Loucy (cell line): ENCODE measurements at regions not wholly inside any gene's neighbourhood (a gene's known extent, or its start where the extent isn't known, plus 50 kb on each side); places are given as distances from the start of the nearest gene placed in this dataset.

Experiments used
- H2AFZ ChIP-seq: fragments of 200-600 bp; sonication (generic); 2 replicates; pipeline ENCODE4 v1.6.0; 2016; ENCODE audit warnings: antibody characterized with exemption, mild to moderate bottlenecking, low read length, moderate library complexity
- H3F3A ChIP-seq: fragments of 200-600 bp; 2 replicates; pipeline ENCODE4 v1.6.0; 2016; ENCODE audit warnings: antibody characterized with exemption, low read depth, mild to moderate bottlenecking
- H3K27me3 ChIP-seq: fragments of 200-600 bp; sonication (generic); 2 replicates; pipeline ENCODE4 v1.6.1; 2014; ENCODE audit warnings: low read length, mild to moderate bottlenecking; ENCODE audit not compliant: insufficient read depth, poor library complexity, severe bottlenecking
- H3K36me3 ChIP-seq: fragments of 200-600 bp; sonication (generic); 2 replicates; pipeline ENCODE4 v1.6.1; 2016; ENCODE audit warnings: low read length; ENCODE audit not compliant: insufficient read depth
- H3K4me1 ChIP-seq: fragments of 200-600 bp; sonication (generic); 2 replicates; pipeline ENCODE4 v1.5.1; 2014; ENCODE audit warnings: low read length, mild to moderate bottlenecking; ENCODE audit not compliant: insufficient read depth, poor library complexity, severe bottlenecking
- H3K4me2 ChIP-seq: fragments of 200-600 bp; sonication (generic); 2 replicates; pipeline ENCODE4 v1.6.0; 2014; ENCODE audit warnings: antibody characterized with exemption, low read length, low read depth, mild to moderate bottlenecking; ENCODE audit not compliant: poor library complexity, severe bottlenecking
- H3K4me3 ChIP-seq: fragments of 200-600 bp; sonication (generic); 2 replicates; pipeline ENCODE4 v1.5.1; 2014; ENCODE audit warnings: low read length, mild to moderate bottlenecking, mixed read lengths; ENCODE audit not compliant: poor library complexity, severe bottlenecking
- H3K79me2 ChIP-seq: fragments of 200-600 bp; sonication (generic); 2 replicates; pipeline ENCODE4 v1.6.1; 2014; ENCODE audit warnings: low read length; ENCODE audit not compliant: insufficient read depth
- H3K9ac ChIP-seq: fragments of 200-600 bp; sonication (generic); 2 replicates; pipeline ENCODE4 v1.6.0; 2014; ENCODE audit warnings: mild to moderate bottlenecking, low read depth, low read length, moderate library complexity; ENCODE audit not compliant: poor library complexity, severe bottlenecking
- H3K9me2 ChIP-seq: fragments of 200-600 bp; sonication (generic); replicated peaks from 2 replicates; pipeline ENCODE4 v1.6.1; 2016; ENCODE audit warnings: low read depth, low read length, mixed read lengths
- H3K9me3 ChIP-seq: fragments of 200-600 bp; sonication (generic); 2 replicates; pipeline ENCODE4 v1.6.1; 2014; ENCODE audit warnings: mild to moderate bottlenecking, antibody characterized with exemption, low read length, low read depth; ENCODE audit not compliant: insufficient read depth
- H4K20me1 ChIP-seq: fragments of 200-600 bp; sonication (generic); 2 replicates; pipeline ENCODE4 v1.6.0; 2014; ENCODE audit warnings: antibody characterized with exemption, low read length, mild to moderate bottlenecking; ENCODE audit not compliant: insufficient read depth, poor library complexity, severe bottlenecking
- EZH2phosphoT487 ChIP-seq: fragments of 200-600 bp; IDR thresholded peaks from 2 replicates; pipeline ENCODE4 v1.6.1; 2018; ENCODE audit warnings: antibody characterized with exemption, mild to moderate bottlenecking, moderate library complexity, borderline replicate concordance
- TF ChIP-seq, protein P1 (sequence below): fragments of 200-600 bp; sonication (generic); conservative IDR thresholded peaks from 2 replicates; pipeline ENCODE4 v1.5.1; 2014; ENCODE audit warnings: mild to moderate bottlenecking, antibody characterized with exemption, low read length

DNA sequence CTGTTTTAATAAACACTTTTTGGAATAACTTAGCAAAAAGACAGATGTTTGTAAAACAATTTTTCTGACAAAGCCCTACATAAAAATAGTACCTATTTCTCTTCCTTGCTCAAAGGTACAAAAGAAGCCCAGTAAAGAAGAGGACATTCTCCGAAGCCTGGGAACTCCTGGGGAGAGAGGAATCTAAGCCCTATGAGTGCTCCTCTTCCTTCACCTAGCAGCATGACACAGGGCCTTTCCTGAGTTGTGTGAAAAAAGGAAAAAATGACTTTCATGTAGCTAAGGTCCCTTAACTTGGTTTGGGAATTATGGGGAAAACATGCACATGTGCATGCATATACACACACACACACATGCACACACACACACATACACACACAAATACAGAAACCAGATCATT, 586.9 kb downstream of the TMA16 start:
- no peaks in the 10 kb centered on the region for H3K79me2 ChIP-seq
- no peaks in the 10 kb centered on the region for H3F3A ChIP-seq
- TF ChIP-seq EZH2phosphoT487 = no peak
- TF ChIP-seq, protein P1, sequence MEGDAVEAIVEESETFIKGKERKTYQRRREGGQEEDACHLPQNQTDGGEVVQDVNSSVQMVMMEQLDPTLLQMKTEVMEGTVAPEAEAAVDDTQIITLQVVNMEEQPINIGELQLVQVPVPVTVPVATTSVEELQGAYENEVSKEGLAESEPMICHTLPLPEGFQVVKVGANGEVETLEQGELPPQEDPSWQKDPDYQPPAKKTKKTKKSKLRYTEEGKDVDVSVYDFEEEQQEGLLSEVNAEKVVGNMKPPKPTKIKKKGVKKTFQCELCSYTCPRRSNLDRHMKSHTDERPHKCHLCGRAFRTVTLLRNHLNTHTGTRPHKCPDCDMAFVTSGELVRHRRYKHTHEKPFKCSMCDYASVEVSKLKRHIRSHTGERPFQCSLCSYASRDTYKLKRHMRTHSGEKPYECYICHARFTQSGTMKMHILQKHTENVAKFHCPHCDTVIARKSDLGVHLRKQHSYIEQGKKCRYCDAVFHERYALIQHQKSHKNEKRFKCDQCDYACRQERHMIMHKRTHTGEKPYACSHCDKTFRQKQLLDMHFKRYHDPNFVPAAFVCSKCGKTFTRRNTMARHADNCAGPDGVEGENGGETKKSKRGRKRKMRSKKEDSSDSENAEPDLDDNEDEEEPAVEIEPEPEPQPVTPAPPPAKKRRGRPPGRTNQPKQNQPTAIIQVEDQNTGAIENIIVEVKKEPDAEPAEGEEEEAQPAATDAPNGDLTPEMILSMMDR = no peak
- no peaks in the 10 kb centered on the region for H3K9me2 ChIP-seq
- no peak overlapping the region for H3K4me2 ChIP-seq
- no peaks in the 10 kb centered on the region for H3K36me3 ChIP-seq
- H4K20me1 ChIP-seq = no peaks in the 10 kb centered on the region
- H3K9ac ChIP-seq = no peak overlapping the region
- no peak overlapping the region for H2AFZ ChIP-seq
- no peaks in the 10 kb centered on the region for H3K27me3 ChIP-seq
- H3K4me1 ChIP-seq = no peaks in the 10 kb centered on the region
- no peak overlapping the region for H3K4me3 ChIP-seq
- no peaks in the 10 kb centered on the region for H3K9me3 ChIP-seq

DNA sequence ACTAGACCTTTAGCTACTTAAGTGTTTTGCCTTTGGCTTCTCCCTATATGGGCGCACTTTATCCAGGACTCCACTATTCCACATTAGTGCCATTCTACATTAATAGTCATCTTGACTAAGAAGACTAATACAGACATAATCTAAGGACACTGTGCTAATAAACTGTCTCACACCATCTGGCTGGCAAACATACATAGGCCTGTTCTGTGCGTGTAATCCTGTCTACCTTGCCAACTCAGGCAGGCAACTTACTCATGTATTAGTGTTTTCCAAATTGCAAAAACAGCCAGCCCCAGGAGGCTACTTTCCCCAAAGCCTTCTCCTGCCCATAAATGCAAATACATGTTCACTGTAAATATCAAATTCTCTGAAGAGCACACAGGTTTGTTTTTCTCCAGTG, 587.3 kb downstream of the TMA16 start:
- H3K79me2 ChIP-seq = no peaks in the 10 kb centered on the region
- H3K27me3 ChIP-seq = no peaks in the 10 kb centered on the region
- no peaks in the 10 kb centered on the region for H3K9me3 ChIP-seq
- H3K36me3 ChIP-seq = no peaks in the 10 kb centered on the region
- H3K9ac ChIP-seq = no peak overlapping the region
- H3K4me3 ChIP-seq = no peak overlapping the region
- no peak overlapping the region for H3K4me2 ChIP-seq
- TF ChIP-seq EZH2phosphoT487 = no peak
- TF ChIP-seq, protein P1 = no peak
- no peaks in the 10 kb centered on the region for H3K4me1 ChIP-seq
- no peaks in the 10 kb centered on the region for H3F3A ChIP-seq
- H2AFZ ChIP-seq = no peak overlapping the region
- no peaks in the 10 kb centered on the region for H3K9me2 ChIP-seq
- H4K20me1 ChIP-seq = no peaks in the 10 kb centered on the region

DNA sequence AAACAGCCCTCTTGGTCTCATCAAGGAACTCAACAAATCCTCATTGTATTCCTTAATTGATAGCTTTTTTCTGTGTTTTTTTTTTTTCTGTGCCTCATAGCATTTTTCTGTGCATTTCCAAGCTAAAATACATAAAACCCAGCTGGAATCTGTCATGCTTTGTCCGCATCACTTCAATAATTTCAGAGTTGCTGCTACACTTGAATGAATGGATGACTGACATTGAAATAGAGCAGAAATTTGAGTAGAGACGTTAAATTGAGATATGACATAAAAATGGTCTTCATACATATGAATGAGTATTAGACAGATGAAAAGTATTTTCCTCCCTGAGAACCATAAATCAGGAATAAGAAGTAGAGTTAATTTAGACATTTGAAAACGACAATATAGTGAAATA, 593.2 kb downstream of the TMA16 start:
- H3K9me2 ChIP-seq = no peaks in the 10 kb centered on the region
- H3K27me3 ChIP-seq = no peaks in the 10 kb centered on the region
- H3K9ac ChIP-seq = no peak overlapping the region
- H4K20me1 ChIP-seq = no peaks in the 10 kb centered on the region
- no peaks in the 10 kb centered on the region for H3K9me3 ChIP-seq
- H3K36me3 ChIP-seq = no peaks in the 10 kb centered on the region
- TF ChIP-seq EZH2phosphoT487 = no peak
- TF ChIP-seq, protein P1 = no peak
- H2AFZ ChIP-seq = no peak overlapping the region
- H3K4me3 ChIP-seq = no peak overlapping the region
- H3K4me2 ChIP-seq = no peak overlapping the region
- H3K79me2 ChIP-seq = no peaks in the 10 kb centered on the region
- H3F3A ChIP-seq = no peaks in the 10 kb centered on the region
- H3K4me1 ChIP-seq = no peaks in the 10 kb centered on the region
